DMS153 treated with DMSO at 0.1 percent for 48 hours (cell line): ENCODE measurements at regions not wholly inside any gene's neighbourhood (a gene's known extent, or its start where the extent isn't known, plus 50 kb on each side); places are given as distances from the start of the nearest gene placed in this dataset.

Experiments
- DNase-seq: peaks from one replicate; lab custom pipeline; 2025; ENCODE audit not compliant: unreplicated experiment; lab: John Stamatoyannopoulos, UW

DNA sequence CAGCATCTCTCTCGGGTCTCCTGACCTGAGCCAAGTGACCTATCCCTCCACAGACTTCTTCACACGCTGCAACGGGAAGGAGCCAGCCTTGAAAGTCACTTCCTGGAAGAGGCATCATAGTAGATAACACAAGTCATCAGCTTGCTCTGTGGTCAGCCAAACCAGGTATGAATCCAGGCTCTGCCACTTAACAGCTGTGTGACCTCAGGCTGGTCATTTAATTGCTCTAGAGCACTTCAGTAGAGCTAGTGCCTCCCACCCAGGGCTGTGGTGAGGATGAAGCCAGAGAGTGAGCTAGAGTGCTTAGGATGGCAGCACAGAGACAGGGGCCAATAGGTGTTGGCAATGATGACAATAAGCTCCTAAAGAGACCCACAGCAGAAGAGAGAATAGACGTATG lies 247.7 kb upstream of the ZMIZ1 start:
- no peak for DNase-seq

DNA sequence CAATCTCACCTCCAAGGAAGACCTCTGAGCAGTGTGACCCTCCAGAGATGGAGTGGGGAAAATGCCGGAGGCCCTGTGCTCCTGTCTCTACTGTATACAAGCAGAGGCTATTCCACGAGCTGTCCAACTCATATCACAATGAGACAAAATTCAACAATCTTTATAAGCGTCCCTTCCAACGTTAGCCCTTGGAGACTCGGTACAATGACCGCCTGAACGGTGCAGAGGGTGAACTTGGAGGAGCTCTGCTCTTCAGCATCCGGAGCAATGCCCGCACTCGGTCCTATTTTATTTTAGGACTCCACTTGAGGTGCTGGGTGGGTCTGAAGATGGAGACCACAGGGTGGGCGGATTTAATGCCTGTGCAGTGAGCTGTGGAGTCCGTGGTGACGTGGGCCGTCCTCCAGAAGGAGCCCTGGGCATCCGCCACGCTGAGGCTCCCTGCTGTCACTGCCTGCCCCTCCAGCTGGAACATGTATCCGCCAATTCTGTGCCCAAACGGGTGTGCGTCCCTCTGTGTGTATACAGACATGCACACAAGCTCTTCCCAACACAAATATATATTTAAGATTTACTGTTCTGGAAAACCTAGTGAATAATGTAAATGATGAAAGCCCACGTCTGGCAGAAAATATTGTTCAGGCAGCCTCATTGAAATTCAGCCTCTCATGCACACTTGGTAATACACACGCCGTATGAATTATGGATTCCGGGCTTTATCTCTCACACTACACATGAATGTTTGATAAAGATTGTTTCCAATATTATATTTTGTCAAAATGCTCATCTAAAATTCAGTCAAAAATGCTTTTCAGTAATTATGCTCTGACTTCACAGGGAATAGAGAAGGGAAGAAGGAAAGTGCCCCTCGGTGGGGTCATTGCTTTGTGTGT lies 239.9 kb upstream of the ZMIZ1 start:
- no peak for DNase-seq

DNA sequence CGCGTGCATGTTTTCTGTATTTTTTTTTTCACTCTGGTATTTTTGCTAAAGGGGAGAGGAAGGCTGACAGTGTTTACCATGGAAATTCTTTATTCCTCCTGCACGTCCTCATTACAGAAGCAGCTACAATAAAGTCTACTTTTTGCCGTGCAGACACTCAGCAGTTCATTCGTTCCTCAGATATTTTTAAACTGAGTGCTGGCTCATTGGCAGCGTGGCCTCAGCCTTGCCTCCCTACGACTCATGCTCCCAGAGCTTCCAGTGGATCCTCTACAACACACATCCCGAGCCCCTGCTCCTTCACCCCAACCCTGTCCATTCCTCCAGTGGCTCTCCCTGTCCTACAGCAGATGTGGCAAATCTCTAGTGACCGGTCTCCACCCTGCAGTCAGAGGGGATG lies 239.2 kb upstream of the ZMIZ1 start:
- no peak for DNase-seq

DNA sequence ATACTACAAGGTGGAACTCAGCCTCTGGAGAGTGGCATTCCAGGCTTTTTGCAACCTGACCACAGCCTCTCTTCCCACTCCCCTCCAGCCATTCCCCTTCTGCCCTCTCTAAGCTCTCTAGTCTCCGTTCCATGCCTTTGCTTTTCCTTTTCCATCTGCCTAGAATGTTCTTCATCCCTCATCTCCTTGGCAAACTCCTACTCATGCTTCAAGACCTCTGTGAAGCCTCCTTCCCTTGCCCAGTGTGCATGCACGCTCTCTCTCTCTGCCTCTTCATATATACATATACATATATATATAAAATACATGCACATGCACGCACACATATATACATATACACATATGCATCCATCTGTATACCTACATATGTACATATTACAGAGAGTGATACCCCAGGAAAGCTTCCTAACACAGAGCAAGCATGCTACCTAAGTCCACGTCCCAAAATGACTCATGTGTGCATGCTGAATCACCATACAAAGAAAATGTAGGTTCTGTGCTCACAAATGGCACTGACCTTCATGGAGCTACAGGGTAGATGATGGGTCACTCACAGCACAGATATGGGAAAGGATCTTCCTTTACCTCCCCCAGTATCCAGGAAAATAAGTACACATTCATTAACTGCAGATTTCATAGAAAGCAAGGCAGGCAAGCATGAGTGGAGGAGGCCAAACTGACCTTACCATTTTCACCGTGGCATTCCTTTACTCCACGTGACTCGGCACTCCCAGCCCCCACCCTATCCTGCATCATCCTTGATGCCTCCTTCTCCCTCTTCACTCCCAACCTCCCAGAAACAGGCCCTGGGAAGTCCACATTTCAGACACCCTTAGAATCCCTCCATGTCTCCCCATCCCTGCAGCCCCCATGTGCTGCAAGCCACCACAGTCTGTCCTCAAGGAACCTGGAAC lies 238.4 kb upstream of the ZMIZ1 start:
- DNase-seq, result no peak

DNA sequence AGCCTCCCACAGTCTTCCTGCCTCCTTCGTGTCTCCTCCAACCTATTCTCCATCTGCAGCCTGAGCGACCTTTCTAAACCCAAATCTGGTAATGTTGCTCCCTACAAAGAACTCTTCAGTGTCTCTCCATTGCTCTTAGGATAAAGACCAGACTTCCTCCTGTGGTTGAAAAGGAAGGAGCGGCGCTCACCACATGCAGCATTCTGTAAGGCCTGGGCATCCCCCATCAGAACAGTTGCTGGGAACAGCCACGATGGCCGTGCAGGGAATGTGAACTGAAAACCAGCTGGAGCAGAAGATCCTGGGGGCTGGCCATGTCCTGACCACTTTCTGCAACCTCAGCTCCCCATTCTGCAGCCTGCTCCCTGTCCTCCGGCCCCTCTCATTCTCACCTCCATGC lies 237.8 kb upstream of the ZMIZ1 start:
- DNase-seq, result no peak

DNA sequence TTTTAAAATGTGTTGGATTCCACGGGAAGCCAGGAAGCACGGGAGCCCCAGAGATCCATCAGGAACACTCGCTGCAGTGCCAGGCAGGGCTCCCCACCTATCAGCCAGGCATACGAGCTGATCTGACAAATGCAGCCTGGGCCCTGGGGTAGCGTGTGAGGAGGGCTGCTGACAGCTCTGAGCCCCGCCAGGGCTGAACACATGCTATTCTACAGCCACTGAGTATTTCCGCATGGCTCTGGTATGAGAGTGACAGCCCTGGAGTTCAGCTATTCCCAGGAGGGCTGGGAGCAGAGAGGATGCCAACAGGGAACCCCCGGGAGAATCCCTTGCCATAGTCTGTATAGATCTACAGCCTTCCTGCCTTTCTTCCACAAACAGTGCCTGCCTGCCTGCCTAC lies 237.3 kb upstream of the ZMIZ1 start:
- DNase-seq, result no peak

DNA sequence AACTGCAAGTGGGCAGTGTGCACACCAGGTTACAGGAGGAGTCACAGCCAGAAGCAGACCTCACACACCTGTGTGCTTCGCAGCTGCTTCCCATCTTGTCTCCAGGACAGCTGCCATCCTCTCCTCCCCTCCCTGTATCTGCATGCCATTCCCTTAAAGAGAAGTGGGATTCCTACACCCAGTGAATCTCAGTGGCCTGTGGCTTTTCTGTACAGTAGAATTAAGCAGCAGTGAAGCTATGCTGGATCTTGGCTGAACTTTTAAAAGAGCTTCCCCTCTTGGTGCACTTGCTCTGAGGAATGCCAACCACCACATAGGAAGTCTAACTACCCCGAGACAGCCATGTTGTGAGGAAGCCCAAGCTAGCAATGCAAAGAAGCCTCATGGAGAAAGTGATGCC lies 236.5 kb upstream of the ZMIZ1 start:
- DNase-seq, result no peak

DNA sequence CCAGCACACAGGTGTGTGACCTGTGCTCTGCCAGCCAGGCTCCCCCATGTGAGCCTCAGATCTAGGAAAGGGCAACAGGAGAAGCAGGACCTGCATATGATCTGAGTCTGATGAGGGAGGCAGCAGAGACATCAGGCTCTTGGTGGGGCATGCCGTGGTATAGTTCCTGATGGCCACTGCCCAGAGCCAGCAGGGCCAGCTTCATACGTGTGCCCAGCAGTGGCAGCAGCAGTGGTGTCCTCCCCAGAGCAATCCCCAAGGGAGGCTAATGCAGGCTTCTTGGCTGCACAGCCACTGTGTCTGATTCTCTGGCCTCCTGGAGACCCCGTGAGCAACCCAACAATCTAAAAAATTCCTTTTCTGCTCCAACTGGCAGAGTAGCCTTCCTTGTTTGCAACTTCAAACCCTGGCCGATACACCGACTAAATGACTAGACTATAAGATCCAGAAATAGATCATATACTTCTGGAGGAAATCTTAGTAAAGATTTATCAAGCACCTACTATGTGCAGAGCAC lies 230.6 kb upstream of the ZMIZ1 start:
- DNase-seq, result no peak

DNA sequence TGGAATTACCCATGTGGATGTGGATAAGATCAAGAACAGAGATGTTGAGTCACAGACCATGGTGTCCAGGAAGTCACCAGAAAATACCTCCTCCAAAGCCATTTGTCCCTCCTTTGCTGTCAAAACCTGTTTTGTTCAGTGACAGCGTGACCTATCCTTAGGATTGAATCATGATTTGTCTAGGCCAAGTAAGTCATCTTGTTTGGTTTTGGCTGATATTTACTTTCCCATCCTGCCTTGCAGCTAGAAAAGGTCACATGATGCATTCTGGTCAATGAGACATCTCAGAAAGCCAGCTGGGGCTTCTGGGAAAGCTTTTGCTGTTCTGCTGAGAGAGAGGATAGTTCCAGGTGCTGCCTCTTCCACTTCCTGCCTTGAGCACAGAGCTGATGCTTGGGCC lies 225.3 kb upstream of the ZMIZ1 start:
- DNase-seq, result no peak

DNA sequence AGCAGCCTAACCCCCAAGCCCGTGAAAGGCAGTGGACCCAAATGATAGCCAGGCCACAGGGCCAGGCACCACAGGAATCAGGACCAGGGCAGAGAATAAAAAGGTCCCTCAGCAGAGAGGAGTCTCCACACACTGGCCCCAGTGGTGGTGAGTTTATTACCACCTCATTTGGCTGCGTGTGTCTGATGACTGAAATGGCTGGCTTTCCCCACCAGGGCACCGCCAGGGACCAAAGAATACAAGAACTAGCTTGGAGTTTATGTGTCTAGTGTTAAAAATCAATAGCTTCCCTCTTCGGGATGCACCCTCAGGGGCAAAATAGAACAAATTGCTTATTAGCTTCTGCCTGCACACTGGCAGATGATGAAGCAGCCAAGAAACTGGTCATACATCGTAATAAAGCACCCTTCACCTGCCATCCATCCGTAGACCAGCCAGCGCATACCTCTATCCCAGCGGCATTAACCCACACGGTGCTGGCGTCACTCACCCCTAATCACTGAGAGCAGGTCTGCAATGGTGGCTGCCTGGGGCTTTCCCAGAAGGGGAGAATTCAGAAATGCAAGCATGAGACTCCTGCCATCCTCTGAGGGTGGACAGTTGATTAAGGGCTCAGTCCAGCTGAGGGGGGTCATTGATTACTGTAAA lies 223.7 kb upstream of the ZMIZ1 start:
- no peak for DNase-seq

DNA sequence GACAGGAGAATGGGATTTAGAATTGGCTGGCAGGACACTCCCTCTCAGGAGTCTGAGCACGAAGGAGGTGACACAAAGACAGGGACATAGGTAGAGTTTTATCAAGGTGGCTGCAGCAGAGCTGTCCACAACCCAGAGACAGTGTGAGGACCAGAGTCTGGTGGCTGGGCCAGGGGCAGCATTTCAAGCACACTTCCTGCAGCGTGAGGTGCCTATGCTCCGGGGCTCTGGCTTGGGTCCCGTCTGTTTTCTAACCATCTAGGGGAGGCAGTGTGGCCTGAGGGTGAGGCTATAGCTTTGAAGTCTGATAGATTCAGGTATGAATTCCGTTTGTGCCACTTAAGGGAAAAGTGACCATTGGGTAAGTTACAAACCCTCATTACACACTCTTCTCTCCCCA lies 222.7 kb upstream of the ZMIZ1 start:
- DNase-seq, result no peak

DNA sequence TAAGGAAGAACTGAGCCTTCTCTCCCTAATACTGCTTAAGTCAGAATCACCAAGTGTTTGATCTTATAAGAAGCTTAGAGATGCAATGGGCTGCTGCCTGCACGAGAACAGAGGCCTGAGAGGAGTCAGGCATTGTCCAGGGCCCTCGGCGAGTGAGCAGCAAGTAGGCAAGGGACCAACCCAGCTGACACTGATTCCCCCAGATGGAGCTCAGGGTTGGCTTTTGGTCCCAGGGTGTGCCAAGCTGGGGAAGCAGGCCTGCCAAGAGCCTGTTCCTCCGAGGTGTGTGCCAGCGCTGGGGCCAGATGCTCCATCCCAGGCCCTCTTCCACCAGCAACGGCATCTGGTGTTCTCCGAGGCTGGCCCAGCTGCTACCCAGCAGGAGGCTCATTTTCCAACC lies 222.0 kb upstream of the ZMIZ1 start:
- no peak for DNase-seq

DNA sequence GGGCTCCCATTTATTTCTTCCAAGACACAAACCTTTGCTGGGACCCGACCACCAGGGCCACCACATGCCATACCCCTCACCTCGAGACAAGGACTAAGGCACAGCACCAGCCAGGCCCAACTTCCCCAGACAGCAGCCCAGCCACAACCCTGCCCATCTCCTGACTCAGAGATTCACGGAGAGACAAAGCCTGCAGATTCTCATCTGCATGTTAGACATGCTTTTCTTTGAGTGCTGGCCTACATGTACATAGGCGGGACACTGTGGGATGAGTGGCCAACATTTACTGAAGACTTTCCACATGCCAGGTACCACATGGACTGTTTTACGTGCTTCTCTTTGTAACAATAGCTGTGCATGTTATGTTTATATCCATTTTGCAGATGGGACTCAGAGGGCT lies 221.3 kb upstream of the ZMIZ1 start:
- no peak for DNase-seq

DNA sequence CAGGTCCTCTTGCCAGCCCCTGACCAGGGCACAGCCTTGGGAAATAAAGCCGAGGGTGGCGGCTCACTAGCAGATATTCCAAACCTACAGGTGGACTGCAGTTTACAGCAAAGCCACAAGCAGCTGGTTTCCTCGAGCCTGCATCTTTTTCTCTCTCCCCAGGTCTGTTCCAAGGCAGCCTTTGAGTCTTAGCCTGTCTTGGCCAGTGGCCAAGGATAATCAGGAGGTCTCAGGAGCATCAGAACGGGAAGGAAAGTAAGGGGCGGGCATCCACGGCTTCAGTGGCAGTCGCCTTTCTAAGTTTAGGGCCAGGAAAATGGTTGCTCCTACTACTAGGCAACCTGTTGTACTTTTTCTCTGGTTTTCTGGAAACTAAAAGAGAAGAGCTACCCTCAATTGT lies 219.7 kb upstream of the ZMIZ1 start:
- DNase-seq, result no peak

DNA sequence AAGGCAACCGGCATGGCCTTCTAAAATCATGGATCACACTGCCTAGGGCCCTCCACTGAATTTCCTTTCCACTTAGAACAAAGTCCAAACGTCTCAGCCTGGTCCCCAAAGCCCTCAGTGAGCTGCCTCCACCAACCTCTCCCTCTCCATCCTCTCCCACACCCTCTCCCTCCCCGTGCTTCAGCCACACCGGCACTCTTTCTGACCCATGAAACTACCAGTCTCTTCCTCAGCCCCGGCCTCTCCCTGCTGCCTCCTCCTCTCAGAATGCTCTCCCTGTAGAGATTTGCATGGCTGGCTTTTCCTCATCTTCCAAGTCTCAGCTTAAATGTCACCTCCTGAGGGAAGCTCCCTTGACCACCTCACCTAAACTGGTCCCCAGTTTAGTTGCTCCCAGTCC lies 219.0 kb upstream of the ZMIZ1 start:
- no peak for DNase-seq

DNA sequence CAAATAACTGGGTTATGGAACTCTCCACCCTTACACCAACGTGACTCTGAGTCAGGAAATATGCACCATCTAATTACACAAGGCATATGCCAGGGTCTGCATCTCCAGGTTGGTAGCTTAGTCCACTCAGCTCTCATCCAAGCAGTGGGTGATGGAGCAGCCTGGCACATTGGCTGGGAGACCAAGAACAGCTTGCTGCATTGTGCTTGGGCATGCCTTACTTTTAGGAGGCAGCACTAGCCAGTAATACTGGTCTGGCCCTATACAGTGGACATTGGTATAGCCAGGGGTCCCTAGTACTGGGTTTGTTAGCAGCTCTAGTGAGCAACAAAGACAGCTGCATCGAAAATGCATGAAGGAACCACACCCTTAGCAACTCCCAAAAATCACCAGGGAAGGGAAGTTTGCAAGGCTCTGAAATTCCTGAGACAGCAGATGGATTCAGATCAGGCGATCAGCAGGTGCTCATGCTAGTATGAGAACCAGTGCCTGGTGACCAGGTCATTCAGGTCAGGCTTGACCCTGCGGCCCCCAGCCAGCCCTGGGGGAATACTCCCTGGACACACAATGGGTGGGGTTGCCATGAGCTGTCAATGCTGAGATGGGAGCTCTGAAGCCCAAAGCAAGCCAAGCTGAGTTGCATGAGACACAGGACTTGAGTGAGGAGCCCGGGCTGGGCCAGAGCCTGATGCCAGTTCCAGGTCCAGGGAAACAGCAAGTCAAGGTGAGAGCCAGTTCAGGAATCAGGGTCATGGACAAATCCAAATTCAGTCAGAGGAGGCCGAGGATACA lies 217.9 kb upstream of the ZMIZ1 start:
- DNase-seq, result no peak

DNA sequence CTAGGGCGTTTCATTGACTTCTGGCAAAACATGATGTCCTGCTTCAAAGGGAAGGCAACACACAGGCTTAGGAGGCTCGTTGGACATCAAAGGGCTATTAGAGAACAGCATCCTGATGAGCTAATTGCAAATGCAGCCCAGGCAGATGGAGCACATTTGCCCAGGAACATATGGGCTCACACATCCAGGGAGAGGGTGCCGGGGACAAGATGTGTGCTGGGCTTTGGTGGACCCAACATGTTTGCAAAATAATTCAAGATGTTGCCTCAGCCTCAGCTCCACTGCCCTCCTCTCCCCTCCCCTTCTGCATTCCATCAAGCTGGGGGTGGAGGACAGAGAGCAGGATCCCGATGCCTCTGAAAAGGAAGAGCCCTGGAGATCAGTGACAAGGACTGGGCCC lies 217.1 kb upstream of the ZMIZ1 start:
- no peak for DNase-seq

DNA sequence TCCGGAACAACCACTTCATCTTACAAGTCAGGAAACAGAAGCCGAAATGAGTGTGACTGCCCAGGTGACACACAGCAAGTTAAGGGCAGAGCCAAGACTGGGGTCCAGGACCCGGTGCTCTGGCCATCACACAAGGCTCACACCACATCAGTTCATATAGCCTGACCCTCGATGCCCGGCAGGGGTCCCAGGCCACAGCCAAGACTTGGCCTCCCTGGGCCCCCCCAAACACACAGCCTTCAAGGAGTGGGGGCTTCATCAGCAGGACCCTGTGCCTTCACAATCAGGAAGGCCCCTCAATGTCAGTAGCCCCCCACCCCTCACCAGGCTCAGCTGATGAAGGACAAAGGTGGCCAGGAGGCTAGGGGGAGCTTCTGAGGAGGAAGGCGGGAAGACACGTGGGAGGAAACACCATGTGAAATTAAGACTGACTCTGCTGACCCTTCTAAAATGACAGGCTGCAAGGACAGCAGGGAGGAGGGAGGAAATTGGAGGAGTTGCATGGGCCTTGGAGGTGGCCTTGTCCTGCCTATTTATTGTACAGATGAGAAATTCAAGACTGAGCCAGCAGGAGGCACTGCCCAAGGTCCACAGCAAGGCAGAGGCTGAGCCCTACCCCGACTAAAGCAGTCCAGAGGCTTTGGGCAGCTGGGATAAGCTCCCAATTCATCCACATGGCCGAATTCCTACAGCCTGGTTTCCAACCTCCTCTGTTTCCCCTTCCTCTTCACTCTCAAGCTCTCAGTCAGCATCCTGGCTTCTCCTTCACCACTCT lies 216.1 kb upstream of the ZMIZ1 start:
- no peak for DNase-seq

DNA sequence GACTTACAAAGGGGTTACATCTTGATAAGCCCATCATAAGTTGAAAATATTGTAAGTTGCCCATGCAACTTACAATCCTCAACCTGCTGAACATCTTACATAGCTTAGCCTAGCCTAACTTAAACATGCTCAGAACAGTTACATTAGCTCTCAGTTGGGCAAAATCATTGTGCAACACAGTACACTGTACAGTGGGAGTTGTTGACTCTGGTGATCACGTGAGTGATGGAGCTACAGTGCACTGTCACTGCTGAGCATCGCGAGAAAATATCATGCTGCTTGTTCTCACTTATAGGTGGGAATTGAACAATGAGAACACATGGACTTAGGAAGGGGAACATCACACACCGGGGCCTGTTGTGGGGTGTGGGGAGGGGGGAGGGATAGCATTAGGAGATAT lies 214.9 kb upstream of the ZMIZ1 start:
- DNase-seq, result no peak

DNA sequence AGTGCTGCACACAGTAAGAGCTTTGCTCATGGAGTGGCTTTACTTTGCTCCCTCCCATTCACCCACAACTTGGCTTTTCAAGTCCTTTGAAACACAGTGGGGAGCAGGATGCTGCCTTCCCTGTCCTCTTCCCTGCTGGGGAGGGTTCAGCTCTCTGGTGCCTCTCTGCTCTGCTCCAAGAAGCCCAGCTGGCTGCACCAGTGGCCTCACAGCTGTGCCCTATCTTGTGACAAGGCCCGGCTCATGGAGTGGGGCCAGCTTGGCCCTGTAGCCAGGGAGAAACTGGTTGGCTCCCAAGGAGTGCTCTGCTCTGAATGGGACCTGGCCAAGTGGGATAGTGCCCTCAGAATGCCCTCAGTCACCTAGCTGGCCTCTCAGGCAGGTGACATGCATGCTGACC lies 212.3 kb upstream of the ZMIZ1 start:
- DNase-seq, result no peak
